SKM-1 (cell line): ENCODE measurements at regions not wholly inside any gene's neighbourhood (a gene's known extent, or its start where the extent isn't known, plus 50 kb on each side); places are given as distances from the start of the nearest gene placed in this dataset.
"Not testable (repeated sequence)": the region's sequence is repeated elsewhere in the genome, so short reads cannot be mapped to it uniquely, and the experiment has no call there.

Experiments
- DNase-seq: peaks from one replicate; lab custom pipeline; 2025; ENCODE audit not compliant: unreplicated experiment; lab: John Stamatoyannopoulos, UW

- DNase-seq: peak; percentile 0
Measured at GRCh38 chrX:13387666-13388494, 68.0 kb upstream of the ATXN3L start.

- no peak for DNase-seq
Measured at GRCh38 chrX:13386636-13387035, 66.8 kb upstream of the ATXN3L start.

DNA sequence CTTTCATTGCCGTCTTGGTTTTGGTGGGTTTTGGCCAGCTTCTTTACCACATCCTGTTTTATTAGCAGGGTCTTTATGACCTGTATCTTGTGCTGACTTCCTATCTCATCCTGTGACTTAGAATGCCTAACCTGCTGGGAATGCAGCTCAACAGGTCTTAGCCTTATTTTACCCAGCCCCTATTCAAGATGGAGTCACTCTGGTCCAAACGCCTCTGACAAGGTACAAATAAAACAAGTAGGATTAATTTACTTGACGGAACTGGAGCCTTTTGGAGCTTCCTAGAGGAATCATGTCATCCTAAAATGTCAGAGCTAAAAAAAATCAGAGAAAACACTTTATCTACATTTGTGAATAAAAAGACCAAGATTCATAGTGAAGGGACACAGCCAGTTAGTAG is 66.2 kb upstream of the ATXN3L start:
- no peak for DNase-seq

GRCh38 chrX:13383907-13384306 is 64.1 kb upstream of the ATXN3L start:
- DNase-seq: no peak

- no peak for DNase-seq
Measured at GRCh38 chrX:13381514-13381913, 61.7 kb upstream of the ATXN3L start.

GRCh38 chrX:13380211-13380610 is 60.4 kb upstream of the ATXN3L start:
- DNase-seq: no peak

GRCh38 chrX:13378562-13379518 is 59.0 kb upstream of the ATXN3L start:
- not testable (repeated sequence) for DNase-seq

DNA sequence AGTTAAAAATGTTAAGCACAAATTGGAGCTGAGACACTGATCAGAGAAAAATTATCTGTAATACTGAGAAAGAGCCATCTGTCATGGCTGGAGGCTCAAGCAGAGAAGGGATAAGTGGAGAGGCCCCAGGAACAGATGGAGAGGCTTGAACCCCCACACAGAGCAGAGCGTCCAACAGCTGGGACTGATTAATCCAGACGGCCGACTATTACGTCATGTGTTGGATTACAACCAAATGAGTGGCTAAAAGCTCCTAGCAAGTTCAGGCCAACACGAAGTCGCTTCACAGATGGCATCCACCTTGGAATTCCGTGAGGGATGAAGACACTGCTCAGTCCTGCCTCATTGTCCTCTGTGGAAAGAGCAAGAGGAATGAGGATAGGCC is 57.7 kb upstream of the ATXN3L start:
- DNase-seq: no peak

- no peak for DNase-seq
Measured at GRCh38 chrX:13376857-13377549, 57.1 kb upstream of the ATXN3L start.

DNA sequence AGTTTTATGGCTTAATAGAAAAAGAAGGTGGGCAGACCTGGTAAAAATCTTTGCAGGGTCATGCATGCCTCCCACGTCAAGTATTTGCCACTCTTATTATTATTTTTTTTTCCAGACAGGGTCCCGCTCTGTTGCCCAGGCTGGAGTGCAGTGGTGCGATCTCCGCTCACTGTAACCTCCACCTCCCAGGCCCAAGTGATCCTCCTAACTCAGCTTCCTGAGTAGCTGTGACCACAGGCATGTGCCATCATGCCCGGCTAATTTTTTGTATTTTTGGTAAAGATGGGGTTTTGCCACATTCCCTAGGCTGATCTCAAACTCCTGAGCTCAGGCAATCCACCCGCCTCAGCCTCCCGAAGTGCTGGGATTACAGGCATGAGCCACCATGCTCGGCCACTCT is 55.7 kb upstream of the ATXN3L start:
- DNase-seq: not testable (repeated sequence)

DNA sequence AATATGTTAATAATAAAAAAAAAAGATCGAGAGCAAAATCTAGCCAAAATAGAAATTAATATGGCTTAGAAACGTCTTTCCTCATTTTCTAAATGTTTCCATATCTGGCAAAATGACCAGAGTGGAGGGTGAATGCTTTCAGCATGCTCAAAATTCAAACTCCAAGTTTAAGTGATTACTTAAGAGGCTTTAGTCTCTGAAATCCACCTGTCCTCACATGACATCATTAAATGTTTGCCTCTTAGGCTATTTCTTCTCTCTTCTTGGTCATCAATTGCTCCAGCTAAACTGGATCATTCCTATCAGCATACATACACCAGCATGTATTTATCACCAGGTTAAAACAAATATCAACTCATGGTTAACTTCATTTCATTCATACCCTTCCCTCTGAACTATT is 54.5 kb upstream of the ATXN3L start:
- DNase-seq: no peak

GRCh38 chrX:13373431-13374187 is 53.8 kb upstream of the ATXN3L start:
- no peak for DNase-seq

DNA sequence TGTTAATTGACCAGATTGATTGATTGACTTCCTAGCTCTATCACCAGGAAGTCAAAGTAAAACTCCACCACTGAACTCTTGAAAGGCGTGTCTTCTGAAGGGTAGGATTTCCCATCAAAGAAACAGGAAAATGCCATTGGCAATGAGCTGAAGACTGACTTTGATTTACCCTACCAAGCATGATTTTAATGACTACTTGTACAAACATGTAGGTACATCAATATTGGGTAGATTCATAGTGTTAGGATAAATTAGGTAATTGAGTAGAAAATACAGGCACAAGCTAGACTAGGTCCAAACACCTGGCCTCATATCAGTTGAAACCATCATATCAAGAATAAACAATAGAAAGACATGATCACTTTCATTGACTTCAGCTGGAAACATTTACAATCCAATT is 53.2 kb upstream of the ATXN3L start:
- no peak for DNase-seq

DNA sequence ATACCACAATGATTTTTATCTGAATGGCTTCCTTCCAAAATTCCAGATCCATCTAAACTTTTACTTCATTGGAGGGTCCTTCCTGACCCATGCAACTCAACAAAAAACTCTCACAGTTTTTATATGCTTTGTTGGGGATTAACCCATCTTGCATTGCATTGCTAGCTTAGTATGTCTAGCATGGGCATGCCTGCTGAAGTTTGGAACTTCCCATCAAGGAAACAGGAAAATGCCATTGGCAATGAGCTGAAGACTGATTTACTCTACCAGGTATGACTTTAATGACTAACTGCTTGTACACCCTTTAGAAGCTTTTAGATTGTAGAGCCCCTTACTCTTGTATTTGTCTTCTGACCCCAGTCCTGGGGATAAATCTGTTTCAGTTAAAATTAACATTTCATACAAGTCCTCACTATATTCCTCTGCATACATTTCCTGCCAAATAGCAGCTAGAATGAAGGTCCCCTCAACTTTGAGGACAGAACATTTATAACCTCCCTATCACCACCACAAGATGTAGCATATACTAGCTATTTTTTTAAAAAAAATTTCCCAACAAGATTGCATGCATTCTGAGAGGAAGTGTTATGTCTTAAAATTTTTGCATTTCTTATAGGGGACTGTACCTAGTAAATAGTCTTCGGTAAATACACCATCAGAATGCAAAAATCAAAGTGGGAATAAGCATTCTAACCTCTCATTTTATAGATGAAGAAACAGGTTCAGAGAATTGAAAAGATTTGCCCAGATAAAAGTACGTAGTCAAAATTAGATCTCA is 52.5 kb upstream of the ATXN3L start:
- no peak for DNase-seq

DNA sequence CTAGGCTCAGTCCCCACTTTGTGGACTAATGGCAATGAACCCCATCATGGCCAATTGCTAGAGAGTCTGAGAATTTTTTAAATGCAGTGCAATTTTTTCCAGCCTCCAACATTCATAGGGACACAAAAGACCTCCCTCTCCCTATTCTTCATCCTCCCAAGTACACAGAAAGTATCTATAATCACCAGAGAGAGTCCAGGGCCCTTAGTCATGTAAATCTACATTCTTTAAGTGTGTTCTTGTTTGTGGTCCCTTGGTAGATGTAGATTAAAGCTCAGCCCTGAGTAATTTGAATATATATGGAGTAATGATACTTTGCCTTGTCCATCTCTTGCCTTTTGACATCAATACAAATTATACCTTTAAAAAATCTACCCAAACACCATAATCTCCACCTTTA is 51.3 kb upstream of the ATXN3L start:
- no peak for DNase-seq

GRCh38 chrX:13370713-13371112 is 50.9 kb upstream of the ATXN3L start:
- DNase-seq: no peak
